LNCaP clone FGC (cell line): ENCODE measurements at regions not wholly inside any gene's neighbourhood (a gene's known extent, or its start where the extent isn't known, plus 50 kb on each side); places are given as distances from the start of the nearest gene placed in this dataset.
A peak's percentile ranks its signal among the peaks of the same experiment; 100 is the strongest.

ENCODE experiments used
- DNase-seq: peaks from one replicate; pipeline ENCODE4 v3.0.0-alpha.2; 2011; ENCODE audit warnings: low read depth
- H3K4me3 ChIP-seq: 2 replicates; pipeline ENCODE4 v1.5.1; 2011; ENCODE audit warnings: mild to moderate bottlenecking, low read depth, low read length, control low read depth
- TF ChIP-seq, protein P1 (sequence below): IDR thresholded peaks from 2 replicates; pipeline ENCODE4 v1.5.1; 2012; ENCODE audit warnings: mild to moderate bottlenecking; ENCODE audit not compliant: control insufficient read depth, insufficient read depth; ENCODE audit errors: extremely low read depth

DNA sequence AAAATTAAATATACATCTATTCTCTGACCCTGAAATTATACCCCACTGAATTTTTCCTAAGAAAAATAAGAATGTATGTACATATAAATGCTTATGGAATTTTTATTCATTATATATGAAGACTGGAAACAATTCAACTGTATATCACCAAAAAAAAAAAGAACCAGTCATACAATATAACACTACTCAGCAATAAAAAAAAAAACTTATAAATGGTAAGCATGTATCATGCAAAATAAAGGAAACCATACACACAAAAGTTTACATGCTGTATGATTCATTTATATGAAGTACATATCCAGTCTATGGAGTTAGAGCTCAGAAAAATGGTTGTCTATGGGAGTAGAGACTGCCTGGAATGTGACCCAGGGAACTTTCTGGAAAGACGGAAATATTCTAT is 199.4 kb upstream of the MIR17HG start:
- TF ChIP-seq, protein P1, sequence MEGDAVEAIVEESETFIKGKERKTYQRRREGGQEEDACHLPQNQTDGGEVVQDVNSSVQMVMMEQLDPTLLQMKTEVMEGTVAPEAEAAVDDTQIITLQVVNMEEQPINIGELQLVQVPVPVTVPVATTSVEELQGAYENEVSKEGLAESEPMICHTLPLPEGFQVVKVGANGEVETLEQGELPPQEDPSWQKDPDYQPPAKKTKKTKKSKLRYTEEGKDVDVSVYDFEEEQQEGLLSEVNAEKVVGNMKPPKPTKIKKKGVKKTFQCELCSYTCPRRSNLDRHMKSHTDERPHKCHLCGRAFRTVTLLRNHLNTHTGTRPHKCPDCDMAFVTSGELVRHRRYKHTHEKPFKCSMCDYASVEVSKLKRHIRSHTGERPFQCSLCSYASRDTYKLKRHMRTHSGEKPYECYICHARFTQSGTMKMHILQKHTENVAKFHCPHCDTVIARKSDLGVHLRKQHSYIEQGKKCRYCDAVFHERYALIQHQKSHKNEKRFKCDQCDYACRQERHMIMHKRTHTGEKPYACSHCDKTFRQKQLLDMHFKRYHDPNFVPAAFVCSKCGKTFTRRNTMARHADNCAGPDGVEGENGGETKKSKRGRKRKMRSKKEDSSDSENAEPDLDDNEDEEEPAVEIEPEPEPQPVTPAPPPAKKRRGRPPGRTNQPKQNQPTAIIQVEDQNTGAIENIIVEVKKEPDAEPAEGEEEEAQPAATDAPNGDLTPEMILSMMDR: no peak
- DNase-seq: no peak
- no peak overlapping the region for H3K4me3 ChIP-seq

DNA sequence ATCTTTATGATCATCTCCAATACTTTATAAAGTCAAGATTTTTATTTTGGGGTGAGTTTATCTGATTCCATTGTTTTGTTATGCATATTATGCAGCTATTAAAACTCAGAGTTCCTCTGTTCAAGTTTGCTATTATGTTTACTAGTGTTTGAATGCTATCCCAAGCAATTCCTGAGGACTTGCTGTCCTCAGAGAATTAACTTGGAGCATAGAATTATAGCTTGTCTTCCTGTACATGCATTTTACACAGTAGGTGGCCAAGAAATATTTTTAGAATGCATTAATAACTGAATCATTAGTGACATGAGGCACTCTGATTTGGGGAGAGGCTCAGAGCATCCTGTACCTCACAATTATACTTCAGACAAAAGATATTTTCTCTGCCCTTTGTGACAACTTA is 195.6 kb upstream of the MIR17HG start:
- TF ChIP-seq, protein P1: no peak
- no peak for DNase-seq
- no peak overlapping the region for H3K4me3 ChIP-seq

DNA sequence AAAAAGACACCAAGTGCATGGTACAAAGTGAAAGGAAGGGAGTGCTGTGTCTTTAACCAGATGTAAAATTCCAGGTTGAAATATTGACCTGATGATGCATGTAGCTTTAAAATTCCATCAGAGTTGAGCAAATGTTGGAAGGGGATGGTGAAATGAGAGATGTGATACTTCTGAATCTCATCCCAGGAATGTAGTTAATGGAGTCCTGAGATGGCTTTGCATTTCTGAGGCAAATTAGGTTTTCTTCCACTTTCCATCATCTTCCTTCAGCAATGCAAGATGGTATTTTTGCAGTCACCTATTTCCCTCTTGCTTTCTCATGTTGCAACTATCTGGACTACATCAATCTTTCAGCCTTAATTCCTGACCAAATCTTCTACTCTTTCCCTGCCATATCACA is 194.1 kb upstream of the MIR17HG start:
- TF ChIP-seq, protein P1: no peak
- no peak overlapping the region for H3K4me3 ChIP-seq
- no peak for DNase-seq

DNA sequence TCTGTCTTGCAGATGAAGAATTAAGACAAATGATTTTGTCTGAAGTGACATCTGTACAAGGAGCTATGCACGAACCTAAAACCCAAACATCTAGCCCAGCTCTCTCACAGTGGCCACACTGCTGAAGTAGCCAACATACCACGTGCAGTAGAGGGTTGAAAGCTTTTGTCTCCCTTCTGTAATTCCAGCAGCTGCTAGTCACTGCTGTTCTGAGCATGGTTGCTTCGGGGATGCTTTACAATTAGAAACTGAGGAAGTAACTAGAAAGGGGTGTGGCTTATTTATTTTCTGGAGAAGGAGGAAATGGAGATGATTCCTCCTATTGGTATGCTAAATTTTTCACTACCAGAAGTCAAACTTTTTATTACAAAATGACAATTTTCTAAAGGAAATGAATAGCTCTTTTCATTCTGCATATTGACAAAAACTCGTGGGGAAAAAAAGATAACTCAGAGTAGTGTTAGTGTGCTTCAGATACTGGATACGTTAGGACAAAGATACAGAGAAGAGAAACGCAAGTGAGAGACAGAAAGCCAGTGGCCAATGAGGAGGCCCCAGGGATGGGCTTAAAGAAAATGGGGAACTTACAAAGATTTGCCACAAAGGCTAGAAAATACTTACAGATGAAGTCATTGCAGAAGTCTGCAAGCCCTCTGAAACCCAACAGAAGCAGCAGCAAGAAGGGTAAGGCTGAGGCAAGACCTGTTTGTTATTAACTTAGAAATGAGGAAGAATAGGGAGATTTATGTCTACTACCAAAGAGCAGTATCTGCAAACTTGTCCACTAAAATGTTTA is 192.7 kb upstream of the MIR17HG start:
- TF ChIP-seq, protein P1: no peak
- no peak for DNase-seq

DNA sequence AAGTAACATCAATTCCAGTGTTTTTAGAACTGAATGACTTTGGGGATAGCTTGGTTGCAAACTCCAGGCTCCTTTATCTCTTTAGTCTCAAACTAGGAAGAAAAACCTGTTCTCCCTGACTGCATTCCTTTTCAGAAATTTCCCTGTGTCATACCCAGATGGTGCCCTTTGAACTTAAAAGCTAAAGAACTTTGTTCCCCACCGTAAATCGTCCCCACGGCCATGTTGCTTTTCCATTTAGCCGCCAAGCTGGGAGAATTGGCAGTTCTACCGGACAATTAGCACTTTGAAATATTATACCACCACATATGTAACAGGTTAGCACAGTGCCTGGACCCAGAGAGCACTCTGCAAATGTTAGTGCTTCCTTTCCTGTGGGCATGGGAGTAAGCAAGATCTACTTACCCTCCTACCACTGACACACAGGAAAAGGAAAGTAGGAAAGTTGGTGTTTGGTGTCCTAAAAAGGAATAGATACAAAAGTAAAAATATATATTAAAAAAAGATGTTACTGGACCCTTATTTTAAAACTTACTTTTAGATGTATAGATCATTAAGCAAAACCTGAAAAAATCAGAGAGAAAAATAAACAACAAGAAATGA is 191.9 kb upstream of the MIR17HG start:
- H3K4me3 ChIP-seq: no peak overlapping the region
- TF ChIP-seq, protein P1: no peak
- DNase-seq: no peak

More for the DNA sequence above, 192.7 kb upstream of the MIR17HG start:
- no peak overlapping the region for H3K4me3 ChIP-seq

DNA sequence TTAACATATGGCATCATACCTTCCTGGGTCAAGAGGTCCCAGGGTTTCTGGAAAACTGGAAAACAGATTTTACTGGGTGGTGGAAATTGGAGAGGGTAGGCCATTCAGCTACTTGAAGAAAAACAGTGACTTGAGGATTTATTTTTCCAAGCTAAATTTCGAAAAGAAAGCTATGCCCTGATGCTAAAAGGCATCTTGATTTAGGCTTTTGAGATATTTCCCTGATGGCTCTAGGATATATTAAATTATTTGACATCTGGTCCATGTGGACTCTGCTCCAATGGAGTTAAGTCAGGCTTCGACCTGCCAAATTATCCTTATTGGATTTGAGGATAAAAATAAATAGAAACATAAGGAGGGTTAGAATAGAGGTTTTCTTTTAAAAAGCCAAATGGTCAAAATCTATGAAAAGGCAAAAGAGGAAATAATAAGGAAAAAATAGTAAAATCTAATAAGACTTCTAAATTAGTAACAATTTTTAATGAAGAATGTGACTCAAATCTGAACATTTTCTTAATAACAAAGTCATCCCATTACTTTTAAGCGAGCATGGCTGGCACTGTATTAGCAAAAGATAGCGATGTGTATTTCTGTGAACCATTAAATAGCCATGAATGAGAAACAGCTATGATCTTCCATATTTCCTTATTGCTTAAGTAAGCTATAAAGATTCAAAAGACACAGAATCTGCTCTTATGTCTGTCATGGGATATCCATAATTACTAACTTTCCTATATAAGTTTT is 190.0 kb upstream of the MIR17HG start:
- TF ChIP-seq, protein P1: no peak
- no peak overlapping the region for H3K4me3 ChIP-seq
- DNase-seq: no peak

DNA sequence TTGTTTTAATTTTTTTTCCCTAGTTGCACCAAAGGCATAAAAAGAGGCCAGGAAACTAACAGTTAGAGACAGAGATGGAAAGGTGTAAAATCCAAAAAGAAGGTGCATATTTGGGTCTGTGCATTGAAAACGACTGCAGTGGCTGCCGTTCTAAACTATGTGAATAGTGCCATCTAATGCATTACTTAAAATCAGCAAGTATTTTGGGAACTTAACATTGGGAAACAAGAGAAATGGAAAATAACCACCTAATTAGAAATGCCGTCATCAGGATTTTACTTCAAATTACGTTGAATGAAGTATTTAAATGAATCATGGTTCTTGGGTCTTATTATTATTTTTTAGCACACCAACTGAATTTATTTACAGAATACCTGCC is 189.5 kb upstream of the MIR17HG start:
- no peak for DNase-seq
- TF ChIP-seq, protein P1: peak; percentile 33
- H3K4me3 ChIP-seq: no peak overlapping the region
